DND-41 (cell line): ENCODE measurements at regions not wholly inside any gene's neighbourhood (a gene's known extent, or its start where the extent isn't known, plus 50 kb on each side); places are given as distances from the start of the nearest gene placed in this dataset.

ENCODE experiments used
- EZH2 ChIP-seq: IDR thresholded peaks from 3 replicates; pipeline ENCODE4 v1.6.1; 2012; ENCODE audit warnings: borderline replicate concordance, low read depth, mild to moderate bottlenecking, moderate library complexity, low read length, inconsistent platforms; ENCODE audit not compliant: severe bottlenecking
- TF ChIP-seq, protein P1 (sequence below): IDR thresholded peaks from 2 replicates; pipeline ENCODE4 v1.5.1; 2012; ENCODE audit warnings: borderline replicate concordance, low read length, moderate library complexity, mild to moderate bottlenecking; ENCODE audit not compliant: poor library complexity, severe bottlenecking; ENCODE audit errors: extremely low read depth

DNA sequence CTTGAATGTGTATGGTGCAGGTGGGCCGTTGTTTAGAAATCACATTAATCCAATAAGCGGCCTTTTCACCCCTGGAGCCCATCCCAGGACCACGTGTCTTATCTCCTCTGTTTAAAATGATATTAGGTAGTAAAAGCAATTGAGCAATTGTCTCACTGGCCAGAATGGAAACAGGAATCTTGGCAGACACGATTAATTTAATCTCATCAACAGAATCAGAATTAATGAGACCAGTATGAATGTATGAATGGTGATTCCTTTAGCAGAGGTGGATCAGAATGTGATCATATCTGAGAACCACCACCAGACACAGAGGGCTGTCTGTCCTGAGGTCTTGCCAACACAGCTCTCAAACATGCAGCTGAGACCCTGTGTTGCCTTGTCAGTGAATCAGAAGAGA is 1591.4 kb downstream of the REEP3 start:
- TF ChIP-seq, protein P1, sequence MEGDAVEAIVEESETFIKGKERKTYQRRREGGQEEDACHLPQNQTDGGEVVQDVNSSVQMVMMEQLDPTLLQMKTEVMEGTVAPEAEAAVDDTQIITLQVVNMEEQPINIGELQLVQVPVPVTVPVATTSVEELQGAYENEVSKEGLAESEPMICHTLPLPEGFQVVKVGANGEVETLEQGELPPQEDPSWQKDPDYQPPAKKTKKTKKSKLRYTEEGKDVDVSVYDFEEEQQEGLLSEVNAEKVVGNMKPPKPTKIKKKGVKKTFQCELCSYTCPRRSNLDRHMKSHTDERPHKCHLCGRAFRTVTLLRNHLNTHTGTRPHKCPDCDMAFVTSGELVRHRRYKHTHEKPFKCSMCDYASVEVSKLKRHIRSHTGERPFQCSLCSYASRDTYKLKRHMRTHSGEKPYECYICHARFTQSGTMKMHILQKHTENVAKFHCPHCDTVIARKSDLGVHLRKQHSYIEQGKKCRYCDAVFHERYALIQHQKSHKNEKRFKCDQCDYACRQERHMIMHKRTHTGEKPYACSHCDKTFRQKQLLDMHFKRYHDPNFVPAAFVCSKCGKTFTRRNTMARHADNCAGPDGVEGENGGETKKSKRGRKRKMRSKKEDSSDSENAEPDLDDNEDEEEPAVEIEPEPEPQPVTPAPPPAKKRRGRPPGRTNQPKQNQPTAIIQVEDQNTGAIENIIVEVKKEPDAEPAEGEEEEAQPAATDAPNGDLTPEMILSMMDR = no peak
- no peak for TF ChIP-seq EZH2
